Hepatocyte (in vitro differentiated cells): ENCODE measurements at regions not wholly inside any gene's neighbourhood (a gene's known extent, or its start where the extent isn't known, plus 50 kb on each side); places are given as distances from the start of the nearest gene placed in this dataset.

ENCODE experiments used
- EZH2 ChIP-seq: fragments of 200-600 bp; sonication (generic); IDR thresholded peaks from 2 replicates; pipeline ENCODE4 v1.6.1; 2016; ENCODE audit warnings: antibody characterized with exemption, mild to moderate bottlenecking, borderline replicate concordance
- EZH2phosphoT487 ChIP-seq: fragments of 200-600 bp; sonication (generic); IDR thresholded peaks from one replicate; pipeline ENCODE4 v1.6.1; 2018; ENCODE audit warnings: antibody characterized with exemption, mild to moderate bottlenecking, low read depth, moderate library complexity; ENCODE audit not compliant: unreplicated experiment, severe bottlenecking
- TF ChIP-seq, protein P1 (sequence below): fragments of 200-600 bp; sonication (generic); IDR thresholded peaks from 2 replicates; pipeline ENCODE4 v1.5.1; 2016; ENCODE audit warnings: antibody characterized with exemption, mild to moderate bottlenecking; ENCODE audit not compliant: poor library complexity

- TF ChIP-seq, protein P1, sequence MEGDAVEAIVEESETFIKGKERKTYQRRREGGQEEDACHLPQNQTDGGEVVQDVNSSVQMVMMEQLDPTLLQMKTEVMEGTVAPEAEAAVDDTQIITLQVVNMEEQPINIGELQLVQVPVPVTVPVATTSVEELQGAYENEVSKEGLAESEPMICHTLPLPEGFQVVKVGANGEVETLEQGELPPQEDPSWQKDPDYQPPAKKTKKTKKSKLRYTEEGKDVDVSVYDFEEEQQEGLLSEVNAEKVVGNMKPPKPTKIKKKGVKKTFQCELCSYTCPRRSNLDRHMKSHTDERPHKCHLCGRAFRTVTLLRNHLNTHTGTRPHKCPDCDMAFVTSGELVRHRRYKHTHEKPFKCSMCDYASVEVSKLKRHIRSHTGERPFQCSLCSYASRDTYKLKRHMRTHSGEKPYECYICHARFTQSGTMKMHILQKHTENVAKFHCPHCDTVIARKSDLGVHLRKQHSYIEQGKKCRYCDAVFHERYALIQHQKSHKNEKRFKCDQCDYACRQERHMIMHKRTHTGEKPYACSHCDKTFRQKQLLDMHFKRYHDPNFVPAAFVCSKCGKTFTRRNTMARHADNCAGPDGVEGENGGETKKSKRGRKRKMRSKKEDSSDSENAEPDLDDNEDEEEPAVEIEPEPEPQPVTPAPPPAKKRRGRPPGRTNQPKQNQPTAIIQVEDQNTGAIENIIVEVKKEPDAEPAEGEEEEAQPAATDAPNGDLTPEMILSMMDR: no peak
- TF ChIP-seq EZH2 (no peak), EZH2phosphoT487 (no peak)
Observed at GRCh38 chr7:53965716-53966115, 576.5 kb upstream of the VSTM2A start.
